GM21447 (cell line): ENCODE measurements at regions not wholly inside any gene's neighbourhood (a gene's known extent, or its start where the extent isn't known, plus 50 kb on each side); places are given as distances from the start of the nearest gene placed in this dataset.
A peak's percentile ranks its signal among the peaks of the same experiment; 100 is the strongest.
"Not testable (repeated sequence)": the region's sequence is repeated elsewhere in the genome, so short reads cannot be mapped to it uniquely, and the experiment has no call there.

Experiments used
- ATAC-seq: cut with Tn5 transposase; IDR thresholded peaks from one replicate; pipeline ENCODE4 v1.9.1; 2021; ENCODE audit not compliant: unreplicated experiment

DNA sequence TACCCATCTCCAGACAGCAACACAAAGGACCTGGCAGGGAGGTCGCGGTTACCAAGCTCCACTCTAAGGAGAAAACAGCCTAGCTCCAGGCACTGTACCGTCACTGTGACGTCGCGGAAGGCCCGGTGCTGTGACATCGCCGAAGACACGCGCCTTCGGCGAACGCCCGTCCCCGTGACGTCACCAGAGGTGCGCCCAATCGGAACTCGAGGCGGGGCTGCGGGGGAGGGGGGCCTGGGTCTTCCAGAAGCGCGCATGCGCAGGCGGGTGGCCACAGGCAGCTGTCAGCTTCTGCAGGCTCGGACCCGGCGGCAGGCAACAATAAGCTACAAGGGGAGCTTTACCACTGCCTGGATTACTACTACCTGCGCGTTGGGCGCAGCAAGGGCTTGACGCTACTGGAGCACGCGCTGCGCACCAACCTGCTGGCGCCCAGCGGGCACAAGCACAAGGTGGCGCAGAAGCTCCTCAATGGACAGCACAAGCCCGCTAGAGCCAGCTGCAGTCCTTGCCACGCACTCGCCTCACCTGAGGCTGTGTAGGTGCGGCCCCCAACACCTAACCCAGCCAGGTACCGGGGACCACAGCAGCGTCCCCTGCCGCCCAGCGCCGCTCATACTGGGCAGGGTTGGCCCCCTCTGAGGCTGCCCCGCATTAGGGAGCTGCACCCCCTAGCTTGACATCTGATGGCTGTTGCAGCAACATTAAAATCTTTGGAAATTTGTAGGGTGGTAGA is 208.4 kb downstream of the TPST1 start:
- ATAC-seq = peak; percentile 59

GRCh38 chr7:66415659-66416265 is 210.6 kb downstream of the TPST1 start:
- ATAC-seq = no peak

GRCh38 chr7:66418537-66418936 is 210.1 kb upstream of the KCTD7 start:
- ATAC-seq = no peak

GRCh38 chr7:66419210-66419609 is 209.5 kb upstream of the KCTD7 start:
- ATAC-seq = no peak

- no peak for ATAC-seq
These were observed 206.7 kb upstream of the KCTD7 start for GRCh38 chr7:66421830-66422475.

GRCh38 chr7:66423729-66424128 is 205.0 kb upstream of the KCTD7 start:
- ATAC-seq = no peak

DNA sequence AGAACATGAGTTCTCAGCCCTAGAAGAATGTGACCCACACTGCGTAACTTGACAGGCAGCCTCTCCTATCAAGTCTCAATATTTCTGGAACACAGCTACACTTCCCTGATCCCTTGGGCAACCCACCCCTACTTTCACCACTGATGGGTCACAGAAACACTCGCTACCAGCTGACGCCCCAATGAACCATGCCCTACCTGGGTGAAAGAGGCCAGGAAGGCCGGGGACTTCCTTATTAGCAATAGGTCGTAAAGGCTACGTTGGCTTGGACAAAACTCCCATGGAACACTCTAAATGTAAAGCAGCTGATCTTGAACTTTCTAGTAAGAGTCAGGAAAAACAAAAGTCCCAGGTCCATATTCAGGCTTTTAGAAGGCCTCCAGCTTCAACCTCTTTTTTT is 202.3 kb upstream of the KCTD7 start:
- ATAC-seq = no peak

DNA sequence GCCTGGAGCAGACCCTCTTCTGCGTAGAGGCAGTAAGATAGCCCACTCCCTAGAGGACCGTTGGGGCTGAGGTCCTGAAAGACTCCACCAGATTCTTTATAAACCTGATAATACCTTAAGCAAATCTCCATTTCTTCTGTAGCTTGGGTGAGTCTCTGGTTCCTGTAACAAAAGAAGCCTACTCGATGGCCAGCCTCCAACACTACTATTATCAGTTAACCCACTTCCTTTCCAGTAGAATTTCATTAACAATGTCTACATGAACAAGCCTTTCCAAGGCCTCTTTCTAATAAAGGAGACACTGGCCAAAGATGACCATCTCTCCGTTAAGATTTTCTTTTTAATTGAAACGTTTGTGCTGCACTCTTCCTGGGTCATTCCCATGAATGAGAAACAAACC is 201.7 kb upstream of the KCTD7 start:
- ATAC-seq = no peak

- no peak for ATAC-seq
These were observed 200.7 kb upstream of the KCTD7 start for GRCh38 chr7:66427956-66428355.

- ATAC-seq = no peak
These were observed 199.1 kb upstream of the KCTD7 start for GRCh38 chr7:66429498-66430163.

DNA sequence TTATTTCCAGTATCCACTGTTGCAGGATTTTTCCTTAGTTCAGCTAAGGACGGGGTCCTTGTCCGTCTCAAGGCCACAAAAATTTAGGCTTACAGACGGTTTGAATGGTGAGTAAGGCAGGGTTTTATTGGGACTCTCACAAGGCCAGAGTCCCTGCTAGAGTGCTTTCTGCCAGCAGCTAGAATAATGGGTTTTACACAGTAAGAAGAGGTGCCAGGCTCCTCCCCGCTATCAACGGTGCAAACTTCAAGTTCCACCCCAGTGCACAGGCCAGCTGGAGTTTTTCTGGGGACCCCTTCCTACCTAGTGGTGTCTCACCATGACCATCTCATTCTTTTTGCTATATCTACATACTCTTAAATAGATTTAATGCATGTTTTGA is 198.5 kb upstream of the KCTD7 start:
- no peak for ATAC-seq

DNA sequence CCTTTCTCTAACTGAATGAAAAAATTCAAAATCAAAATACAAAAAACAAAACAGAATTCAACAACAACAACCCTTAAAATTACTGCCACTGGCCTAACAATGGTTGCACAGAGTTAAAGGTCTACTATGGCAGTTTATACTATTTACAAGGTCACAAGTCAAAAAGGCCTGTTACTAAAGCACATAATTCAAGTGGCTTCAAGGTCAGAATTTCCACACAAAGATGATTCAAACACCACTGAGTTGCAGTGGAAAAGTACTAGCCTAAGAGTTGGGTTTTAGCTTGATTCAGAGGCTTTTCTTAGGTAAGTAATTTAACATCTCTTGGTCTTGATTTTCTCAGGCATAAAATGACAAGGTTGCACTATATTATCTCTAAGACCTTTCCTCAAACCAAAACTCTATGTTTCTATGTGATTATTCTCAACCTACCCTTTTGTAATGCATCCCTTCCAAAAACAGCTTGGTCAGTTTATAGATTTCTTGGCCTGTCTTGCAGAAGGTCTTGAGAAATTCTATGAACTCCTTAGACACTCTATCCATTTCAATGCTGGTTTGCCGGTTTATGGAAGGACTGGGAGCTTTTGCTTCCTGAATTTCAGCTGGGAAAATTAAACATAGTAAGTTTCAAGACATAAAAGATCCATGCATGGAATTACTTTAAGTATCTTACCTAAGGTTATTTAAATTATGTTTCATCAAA is 189.8 kb upstream of the KCTD7 start:
- ATAC-seq = not testable (repeated sequence)

DNA sequence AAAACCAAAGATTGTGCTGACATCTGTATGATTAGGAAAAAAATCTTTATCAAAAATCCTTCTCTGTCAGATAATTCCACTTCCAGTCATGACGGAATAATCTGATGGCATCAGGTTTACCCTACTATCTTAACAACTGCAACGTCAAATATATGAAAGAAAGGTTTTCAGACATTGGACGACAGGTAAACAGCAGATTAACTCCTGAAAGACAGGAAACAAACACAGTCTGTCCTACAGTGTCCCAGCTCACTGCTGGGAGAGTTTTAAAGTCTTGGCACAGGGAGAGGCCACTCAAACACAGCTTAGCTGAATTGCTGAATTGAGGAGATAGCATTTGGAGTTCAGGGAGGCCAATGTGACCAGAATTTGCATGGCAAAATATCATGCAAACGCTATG is 186.3 kb upstream of the KCTD7 start:
- ATAC-seq = no peak

DNA sequence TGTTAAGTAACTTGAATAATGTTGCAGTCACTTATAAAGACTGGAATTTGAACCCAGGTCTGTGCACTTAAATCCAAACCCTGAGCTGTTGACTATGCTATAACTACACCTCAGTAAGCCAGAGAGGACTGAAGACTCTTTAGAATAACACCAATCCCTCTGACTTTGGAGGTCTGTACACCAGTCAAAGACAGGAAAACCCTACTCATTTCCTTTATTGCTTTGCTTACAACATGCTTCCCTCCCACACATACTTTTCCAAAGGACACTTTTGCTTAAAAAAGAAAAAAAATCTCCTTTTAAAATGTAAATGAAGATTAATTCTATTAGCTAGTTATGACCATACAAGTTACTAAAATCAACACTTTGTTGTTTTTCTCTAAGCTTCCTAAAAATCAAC is 184.7 kb upstream of the KCTD7 start:
- no peak for ATAC-seq

GRCh38 chr7:66447007-66447406 is 181.7 kb upstream of the KCTD7 start:
- ATAC-seq = not testable (repeated sequence)

DNA sequence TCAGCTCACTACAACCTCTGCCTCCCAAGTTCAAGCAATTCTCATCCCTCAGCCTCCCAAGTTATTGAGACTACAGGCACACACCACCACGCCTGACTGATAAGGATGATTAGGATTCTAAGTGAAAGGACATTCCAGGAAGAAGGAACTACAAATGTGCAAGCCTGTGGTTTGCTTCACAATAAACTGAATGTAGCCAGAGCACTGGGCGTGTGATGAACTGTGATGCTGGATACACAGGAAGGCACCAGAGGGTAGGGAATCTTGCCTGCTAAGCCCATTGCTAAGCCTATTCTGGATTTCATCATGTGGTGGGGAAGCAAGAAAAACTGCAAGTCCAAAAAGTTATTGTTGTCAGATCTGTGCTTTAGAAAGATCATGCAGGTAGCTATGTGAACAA is 177.9 kb upstream of the KCTD7 start:
- not testable (repeated sequence) for ATAC-seq

- not testable (repeated sequence) for ATAC-seq
These were observed 177.0 kb upstream of the KCTD7 start for GRCh38 chr7:66451713-66452112.

DNA sequence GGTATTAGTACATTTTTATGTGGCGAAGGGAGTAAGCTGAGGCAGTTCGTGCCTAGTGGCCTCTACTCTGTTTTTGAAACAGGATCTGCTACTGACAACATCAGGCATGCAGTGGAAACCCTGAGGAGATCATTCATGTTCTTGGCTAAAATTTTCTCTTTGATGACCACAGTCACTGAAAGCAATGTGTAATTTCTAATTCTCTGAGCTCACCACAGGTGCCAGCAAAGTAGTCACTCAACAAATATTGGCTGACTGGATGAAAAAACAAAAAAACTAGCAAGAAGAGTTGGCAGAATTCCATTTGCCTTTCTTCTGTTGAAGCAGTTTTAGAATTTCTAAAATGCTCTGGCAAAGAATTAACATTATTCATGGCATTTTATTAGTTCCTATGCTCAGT is 176.5 kb upstream of the KCTD7 start:
- ATAC-seq = no peak

- ATAC-seq = no peak
These were observed 175.3 kb upstream of the KCTD7 start for GRCh38 chr7:66453340-66453739.

- ATAC-seq = no peak
These were observed 174.0 kb upstream of the KCTD7 start for GRCh38 chr7:66454600-66455225.

DNA sequence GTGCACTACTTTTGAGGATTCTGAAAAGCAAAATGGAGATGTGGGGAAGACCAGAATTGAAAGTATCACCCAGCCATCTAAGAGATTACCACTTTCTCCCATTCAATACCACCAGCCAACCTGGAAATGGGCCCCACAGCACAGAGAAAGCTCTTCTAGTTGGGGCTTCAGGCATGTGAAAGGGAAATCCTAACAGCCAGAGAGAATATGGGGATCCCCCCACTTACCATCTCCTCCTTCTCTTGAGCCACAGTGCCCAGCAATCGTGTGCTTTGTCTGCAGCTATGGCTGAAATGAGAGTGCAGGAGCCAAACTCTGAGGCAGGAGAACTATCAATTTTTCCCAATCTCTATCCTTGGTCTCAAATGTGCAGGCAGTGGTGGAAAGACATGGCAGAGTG is 173.2 kb upstream of the KCTD7 start:
- ATAC-seq = not testable (repeated sequence)
